ENCODE measurements at regions not wholly inside any gene's neighbourhood (a gene's known extent, or its start where the extent isn't known, plus 50 kb on each side); places are given as distances from the start of the nearest gene placed in this dataset.
"Not testable (repeated sequence)": the region's sequence is repeated elsewhere in the genome, so short reads cannot be mapped to it uniquely, and the experiment has no call there.

DNA sequence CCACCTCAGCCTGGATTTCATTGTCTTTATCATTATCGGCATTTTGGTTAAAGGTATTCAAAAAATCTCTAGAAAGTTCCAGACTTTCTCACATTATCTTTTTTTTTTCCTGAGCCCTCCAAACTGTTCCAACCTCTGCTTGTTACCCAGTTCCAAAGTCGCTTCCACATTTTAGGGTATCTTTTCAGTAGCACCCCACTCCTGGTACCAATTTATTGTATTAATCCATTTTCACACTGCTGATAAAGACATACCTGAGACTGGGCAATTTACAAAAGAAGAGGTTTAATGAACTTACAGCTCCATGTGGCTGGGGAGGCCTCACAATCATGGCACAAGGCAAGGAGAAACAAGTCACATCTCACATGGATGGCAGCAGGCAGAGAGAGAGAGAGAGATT, 145.5 kb upstream of the SSTR1 start:
- not testable (repeated sequence) for DNase-seq (ENCODE audit: low spot score)

DNA sequence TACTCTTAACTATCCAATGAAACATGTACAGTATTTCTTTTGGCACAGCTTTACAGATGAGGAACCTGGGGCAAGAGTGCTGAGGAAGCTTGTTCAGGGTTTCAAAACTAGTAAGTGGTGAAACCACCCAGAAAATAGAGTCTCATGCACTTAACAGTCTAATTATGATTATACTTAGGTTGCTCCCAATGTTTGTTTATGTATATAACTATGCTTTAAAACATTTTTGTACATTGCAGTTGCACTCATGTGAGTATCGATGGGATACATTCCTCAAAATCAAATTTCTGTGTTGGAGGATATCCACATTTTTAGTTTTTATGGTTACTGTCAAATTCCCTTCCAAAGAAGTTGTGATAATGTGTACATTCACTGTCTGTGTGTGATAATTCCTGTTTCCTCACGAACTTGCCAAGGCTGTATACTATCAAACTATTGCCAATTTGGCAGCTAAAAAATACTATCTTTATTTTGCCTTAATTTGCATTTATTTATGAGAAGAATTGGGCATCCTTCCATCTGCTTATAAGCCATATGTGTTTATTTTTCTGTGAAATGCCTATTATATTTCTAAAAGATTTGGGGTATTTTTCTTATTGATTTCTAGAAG, 143.9 kb upstream of the SSTR1 start:
- DNase-seq (ENCODE audit: low spot score) = no peak

DNA sequence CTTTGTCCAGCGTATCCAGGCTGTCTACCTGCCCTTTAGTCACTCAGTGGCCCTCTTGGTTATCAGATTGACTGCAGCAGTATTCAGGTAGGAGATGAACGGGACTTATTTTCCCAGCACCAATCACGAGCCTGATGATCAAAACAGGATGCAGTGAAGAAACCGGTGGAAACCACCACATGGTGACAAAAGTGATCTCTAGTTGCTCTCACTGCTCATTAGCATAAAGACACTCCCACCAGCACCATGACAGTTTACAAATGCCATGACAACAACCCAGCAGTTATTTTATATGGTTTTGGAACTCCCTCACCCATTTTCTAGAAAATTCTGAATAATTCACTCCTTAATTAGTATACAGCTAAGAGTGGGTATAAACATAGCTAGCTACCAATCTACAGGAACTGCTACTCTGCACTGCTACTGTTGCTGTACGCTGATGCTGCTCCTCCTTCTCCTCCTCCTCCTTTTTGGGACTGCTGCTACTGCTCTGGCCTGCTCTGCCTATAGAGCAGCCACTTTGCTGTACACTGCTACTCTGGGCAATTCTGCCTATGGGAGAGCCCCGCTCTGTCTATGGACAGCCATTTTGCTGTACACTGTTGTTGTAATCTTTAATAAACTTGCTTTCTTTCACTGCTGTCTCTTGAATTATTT, 142.5 kb upstream of the SSTR1 start:
- no peak for DNase-seq (ENCODE audit: low spot score)

DNA sequence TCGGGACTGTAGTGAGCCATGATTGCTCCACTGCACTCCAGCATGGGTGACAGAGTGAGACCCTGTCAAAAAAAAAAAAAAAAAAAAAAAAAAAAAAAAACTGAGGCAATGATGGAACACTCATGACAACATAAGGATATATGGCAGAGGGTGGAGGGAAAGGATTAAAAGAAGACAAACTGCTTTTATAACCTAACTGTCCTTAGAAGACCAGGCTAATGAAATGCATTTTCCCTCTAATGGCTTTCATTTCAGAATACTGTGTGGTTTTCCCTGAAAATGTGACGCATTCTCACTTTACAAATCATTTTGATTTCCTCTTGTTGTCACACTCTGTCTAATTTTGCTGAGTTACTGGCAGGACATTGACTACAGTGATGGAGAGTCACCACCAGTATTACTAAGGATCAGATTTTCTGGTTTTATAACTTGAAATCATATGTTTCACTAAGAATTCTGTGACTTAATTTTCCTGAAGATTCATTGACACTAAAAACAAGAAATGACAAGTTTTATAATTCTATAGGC, 137.6 kb upstream of the SSTR1 start:
- no peak for DNase-seq (ENCODE audit: low spot score)

DNA sequence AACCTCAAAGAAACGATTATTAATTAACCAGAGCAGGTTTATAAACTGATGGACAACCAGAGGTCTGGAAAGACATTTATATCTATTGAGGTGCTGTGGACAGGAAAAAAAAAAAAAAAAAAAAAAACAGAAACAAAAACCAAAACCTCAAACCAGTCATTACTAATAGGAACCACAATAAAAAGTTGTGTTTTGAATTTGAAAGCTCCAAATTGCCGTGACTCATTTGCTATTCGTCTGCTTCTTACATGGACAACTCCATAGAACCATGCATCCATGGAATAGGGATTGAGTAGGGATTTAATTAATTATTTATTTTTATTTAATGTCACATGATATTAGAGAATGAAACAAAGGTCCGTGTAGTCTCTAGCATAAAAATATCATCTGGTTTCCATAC, 134.1 kb upstream of the SSTR1 start:
- no peak for DNase-seq (ENCODE audit: low spot score)

DNA sequence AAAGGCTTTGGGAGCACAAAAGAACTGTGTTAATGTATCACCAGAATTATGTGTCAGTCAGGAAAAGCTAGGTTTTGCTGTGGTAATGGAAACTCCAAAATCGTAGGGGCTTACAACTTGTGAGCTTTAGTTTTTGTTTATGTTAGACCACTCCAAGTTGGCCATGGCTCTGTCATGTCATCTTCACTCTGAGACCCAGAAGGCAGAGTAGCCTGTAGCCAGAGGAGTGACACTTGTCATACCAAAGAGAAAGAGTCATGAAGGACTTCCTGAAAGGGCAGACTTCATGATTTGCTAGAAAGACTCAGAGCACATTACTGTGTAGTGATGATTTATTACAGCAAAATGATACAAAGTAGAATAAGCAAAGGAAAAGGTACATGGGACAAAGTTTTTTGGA, 133.6 kb upstream of the SSTR1 start:
- no peak for DNase-seq (ENCODE audit: low spot score)

DNA sequence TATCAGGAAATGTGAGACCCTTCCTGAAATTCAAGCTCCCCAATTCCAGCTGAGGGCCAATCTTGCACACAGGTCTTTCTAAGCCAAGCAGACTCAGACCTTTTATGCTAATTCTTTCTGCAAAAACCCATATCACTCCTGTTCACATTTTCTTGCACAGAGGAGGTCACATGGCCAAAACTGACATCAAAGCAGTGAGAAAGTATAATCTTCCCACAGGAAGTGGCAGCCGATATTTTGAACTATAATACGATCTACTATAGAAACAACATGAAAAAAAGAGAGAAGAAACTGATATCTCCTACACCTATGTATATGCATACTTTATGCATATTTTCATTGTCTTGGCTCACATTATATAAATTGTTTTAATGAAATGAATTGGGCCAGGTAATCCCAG, 132.9 kb upstream of the SSTR1 start:
- no peak for DNase-seq (ENCODE audit: low spot score)

DNA sequence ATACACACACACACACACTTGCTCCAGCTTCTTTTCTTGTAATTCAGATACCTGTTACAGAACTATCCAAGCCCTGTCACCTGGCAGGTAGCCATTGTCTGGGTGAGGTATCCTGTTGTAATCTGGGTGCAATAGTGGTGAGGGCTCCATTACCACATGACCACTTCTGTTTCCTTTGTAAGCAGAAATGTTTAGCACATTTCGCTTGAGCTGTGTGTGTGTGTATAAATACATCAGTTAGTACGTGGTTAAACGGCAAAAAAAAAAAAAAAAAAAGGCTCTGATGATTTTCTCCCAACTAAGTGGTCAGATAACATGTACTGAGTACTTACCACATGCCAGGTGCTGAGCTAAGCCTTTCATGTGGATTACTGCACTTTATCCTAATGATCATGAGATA, 129.3 kb upstream of the SSTR1 start:
- DNase-seq (ENCODE audit: low spot score) = no peak

DNA sequence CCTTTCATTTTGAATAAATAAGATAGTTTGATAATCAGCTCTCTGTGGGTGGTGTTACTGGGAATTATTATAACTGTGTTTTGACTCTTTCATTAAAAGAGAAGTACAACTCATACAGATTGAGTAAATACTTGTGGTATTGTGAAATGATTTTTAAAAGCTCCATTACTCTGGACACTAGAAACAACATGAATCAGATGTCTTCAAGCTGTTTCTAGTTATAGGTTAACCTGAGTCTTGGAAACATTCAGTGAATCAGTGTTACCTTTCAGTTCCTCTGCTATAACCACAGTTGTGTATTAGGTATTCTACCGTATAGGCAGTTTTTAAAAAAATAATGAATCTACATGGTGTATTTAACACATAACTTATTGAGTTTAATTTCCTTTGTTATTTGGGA, 128.4 kb upstream of the SSTR1 start:
- no peak for DNase-seq (ENCODE audit: low spot score)

DNA sequence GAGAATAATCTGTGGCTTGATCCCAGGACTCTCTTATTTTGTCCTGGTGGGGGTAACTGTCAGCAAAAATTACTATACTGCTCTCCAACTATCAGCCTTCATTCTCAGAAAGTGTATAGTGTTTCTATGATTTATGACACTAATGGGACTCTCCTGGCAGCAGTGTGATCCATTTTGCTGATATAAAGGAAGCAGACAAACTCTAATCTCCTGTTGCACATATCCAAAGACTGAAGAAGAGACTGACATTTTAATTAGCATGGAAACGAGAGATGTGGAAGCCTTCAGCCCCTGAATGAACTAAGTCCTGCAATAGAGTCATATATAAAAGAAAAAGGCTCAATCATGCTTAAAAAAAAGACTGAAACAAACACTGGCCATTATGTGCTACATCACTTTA, 127.8 kb upstream of the SSTR1 start:
- DNase-seq (ENCODE audit: low spot score) = no peak

DNA sequence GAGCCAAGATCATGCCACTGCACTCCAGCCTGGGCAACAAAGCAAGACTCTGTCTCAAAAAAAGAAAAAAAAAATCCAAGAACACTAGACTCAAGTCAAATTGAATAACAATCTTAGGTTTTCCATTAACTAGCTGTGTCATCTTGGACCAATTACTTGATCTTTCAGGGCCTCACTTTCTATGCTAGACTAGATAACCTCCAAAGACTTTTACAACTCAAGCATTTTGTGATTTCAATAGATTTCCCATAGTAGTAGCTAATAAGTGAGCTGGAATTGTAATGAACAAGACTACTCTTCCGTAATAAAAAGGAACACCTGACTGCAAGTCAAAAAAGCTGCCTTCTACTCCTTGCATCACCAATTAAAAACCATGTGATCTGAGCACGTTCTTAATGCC, 127.0 kb upstream of the SSTR1 start:
- no peak for DNase-seq (ENCODE audit: low spot score)

DNA sequence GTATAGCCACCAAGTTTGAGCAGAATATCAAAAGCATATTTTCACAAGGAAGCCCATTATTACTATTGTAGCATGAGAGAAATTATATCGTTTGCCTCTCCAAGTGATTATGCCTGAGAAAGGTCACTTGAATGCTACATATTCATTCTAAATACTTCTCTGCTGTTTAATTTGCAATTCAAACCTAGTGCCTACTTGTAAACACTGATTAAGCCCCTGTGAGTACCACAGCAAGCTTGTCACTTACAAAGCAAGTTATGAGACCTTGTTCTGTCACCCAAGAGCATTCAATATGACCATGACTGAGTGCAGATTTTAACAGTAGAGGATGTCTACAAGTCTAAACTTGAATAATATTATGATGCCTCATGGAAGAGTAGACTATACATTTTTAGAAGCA, 124.7 kb upstream of the SSTR1 start:
- DNase-seq (ENCODE audit: low spot score) = no peak

DNA sequence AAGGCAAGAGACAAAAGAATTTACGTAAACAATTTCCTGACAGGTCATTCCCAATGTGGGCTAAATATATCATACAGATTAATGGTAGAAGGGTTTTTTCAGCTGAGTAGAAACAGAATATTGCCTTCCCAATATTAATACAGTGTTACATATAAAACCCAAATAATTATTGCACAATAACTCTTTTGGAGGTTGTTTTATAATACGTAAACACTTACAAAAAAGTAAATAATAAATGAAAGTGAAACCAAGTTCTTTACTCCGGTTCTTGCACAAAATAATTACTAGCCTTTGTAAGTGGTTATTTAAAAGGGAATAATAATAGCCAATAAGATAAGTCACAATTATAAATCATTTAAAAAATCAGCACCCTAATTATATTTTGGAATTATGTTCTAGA, 118.6 kb upstream of the SSTR1 start:
- DNase-seq (ENCODE audit: low spot score) = no peak

DNA sequence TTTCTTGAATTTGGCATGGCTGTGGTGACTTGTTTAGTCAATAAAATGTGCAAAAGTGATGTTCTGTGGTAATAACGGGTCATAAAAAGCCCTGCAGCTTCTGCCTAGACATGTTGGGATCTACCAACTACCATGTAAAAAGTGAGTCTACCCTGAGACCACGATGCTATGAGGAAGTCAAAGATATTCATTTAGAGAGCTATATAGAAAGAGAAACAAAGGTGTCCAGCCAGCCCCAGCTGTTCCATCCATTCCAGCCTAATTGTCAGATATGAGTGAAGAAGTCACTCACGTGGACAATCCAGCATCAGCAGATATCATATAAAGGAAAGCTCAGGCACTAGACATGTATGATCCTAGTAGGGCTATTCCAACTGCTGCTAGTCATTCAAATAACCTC, 117.2 kb upstream of the SSTR1 start:
- DNase-seq (ENCODE audit: low spot score) = no peak

DNA sequence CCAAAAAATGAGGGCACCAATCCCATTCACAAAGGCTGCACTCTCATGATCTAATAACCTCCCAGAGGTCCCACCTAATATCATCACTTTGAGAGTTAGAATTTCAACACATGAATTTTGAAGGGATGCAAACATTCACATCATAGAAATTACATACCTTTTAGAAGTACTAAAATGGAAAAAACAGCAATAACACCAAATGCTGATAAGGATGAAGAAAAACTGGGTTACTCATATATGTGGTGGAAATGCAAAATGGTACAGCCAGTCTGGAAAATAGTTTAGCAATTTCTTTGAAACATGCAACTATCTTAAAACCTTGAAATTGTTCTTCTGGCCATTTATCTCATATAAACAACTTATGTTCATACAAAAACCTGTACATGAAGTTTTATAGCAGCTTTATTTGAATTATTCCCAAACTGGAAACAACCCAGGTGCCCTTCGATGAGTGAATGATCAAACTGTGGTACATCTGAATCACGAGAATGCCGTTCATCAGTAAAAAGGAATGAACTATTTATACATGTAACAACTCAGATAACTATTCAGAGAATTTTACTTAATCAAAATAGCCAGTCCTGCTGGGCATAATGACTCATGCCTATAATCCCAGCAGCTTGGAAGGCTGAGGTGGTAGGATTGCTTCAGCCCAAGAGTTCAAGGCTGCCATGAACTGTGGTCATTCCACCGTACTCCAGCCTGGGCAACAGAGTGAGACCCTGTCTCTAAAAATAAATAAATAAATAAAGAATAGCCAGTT, 109.4 kb upstream of the SSTR1 start:
- no peak for DNase-seq (ENCODE audit: low spot score)

DNA sequence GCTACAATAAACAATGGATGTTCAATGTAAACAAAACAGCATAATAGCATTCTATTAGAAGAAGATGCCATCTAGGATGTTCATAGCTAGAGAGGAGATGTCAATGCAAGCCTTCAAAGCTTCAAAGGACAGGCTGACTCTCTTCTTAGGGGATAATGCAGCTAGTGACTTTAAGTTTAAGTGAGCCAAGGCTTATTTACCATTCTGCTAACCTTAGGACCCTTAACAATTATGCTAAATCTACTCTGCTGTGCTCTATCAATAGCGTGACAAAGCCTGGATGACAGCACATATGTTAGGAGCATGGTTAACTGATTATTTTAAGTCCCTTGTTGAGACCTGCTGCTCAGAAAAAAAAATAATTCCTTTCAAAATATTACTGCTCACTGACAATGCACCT, 106.0 kb upstream of the SSTR1 start:
- DNase-seq (ENCODE audit: low spot score) = no peak

DNA sequence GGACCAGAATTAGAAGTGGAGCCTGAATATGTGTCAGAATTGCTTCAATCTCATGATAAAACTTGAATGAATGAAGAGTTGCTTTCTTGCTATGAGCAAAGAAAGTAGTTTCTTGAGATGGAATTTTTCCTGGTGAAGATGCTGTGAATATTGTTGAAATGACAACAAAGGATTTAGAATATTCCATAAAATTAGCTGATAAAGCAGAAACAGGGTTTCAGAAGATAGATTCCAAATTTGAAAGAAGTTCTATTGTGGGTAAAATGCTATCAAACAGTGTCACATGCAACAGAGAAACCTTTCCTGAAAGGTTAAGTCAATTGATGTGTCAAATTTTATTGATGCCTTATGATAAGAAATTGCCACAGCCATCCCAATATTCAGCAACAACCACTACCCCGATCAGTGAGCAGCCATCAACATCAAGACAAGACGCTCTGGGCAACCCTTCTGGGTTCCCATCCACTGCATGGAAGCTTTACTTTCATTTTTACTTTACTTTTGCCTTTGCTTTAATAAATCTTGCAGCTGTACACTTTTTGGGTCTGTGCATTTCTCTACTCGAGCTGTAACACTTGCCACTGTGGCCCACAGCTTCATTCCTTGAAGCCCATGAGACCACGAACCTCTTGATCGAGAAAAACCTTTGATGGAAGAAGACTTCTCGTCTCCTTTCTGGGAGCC, 104.0 kb upstream of the SSTR1 start:
- DNase-seq (ENCODE audit: low spot score) = no peak

DNA sequence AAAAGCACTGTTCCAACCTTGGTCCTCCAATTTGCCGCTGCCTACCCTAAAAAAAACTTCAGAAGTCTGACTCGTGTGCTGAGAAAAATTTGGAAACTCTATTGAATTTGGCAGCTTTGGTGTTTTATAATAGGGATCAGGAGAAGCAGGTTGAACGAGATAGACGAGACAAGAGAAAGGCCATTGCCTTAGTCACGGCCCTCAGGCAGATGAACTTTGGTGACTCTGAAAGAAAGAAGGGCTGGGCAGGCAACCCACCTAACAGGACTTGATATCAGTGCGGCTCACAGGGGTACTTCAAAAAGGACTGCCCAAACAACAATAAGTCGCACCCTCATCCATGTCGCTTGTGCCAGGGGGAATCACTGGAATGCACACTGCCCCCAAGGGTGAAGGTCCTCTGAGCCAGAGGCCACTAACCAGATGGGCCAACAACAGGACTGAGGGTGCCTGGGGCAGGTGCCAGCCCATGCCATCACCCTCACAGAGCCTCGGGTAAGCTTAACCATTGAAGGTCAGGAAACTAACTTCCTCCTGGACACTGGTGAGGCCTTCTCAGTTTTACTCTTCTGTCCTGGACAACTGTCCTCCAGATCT, 102.5 kb upstream of the SSTR1 start:
- no peak for DNase-seq (ENCODE audit: low spot score)

DNA sequence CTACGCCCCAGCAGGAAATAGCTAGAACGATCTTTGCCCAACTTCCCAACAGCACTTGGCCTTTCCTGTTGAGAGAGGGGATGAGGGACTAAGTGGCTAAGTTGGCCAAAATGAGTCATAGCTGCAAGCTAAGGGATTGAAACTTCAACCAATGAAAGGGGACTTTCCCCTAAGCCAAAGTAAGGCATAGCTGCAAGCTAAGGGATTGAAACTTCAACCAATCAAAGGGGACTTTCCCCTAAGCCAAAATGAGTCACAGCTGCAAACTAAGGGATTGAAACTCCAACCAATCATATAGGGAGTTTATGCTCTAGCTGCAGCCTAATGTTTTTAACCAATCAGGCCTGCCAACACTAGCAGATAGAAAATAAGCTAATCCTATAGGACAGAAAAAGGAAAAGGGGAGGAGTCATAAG, 100.5 kb upstream of the SSTR1 start:
- DNase-seq (ENCODE audit: low spot score) = no peak

DNA sequence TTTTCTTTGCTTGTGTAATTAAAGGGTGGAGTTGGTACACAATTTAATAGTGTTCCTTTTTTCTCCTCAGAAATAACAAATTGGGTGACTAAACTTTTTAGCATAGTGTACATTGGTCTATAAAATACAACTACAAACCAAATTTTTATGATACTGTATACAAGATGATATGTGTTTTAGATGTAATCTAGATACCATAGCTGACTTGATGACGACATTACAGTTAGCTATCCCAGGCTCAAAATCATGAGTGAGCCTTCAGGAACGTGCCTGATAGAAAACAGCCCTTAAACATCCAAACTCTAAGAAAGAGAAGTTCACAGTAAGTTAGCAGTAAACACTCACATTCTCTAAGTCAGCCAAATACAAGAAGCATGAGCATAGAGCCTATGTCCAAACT, 99.0 kb upstream of the SSTR1 start:
- DNase-seq (ENCODE audit: low spot score) = no peak

DNA sequence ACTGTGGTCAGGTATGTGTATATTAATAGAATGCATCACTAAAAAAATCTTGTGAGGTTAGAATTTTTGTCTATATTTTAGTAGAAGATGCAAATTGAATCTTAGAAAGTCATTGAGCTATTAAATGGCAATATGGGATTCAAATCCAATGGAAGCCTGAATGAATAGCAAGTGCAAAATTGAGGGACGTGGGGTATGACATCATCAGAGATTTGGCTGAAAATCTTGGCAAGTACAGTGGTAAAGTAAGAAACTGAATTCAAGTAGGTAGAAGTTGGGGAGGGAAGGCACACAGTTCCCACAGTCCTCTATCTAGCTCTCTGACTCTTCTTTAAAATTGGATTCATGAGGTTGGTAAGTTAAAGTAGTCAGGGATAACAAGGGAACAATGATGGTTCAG, 97.4 kb upstream of the SSTR1 start:
- no peak for DNase-seq (ENCODE audit: low spot score)

DNA sequence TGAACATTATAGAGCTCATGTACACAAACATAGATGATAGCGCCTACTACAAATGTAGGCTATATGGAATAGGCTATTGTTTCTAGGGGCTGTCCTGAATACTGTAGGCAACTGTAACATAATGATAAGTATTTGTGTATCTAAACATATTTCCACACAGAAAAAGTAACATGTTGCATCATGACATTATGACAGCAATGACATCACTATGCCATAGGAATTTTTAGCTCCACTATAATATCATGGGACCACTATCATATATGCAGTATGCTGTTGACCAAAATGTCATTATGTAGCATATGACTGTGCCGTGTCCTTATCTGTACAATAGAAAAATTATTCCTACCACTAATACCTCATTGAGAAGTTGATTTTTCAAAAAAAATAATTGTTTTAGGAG, 96.7 kb upstream of the SSTR1 start:
- no peak for DNase-seq (ENCODE audit: low spot score)

Data from pons (tissue), 1 donor.